ENCODE measurements at regions not wholly inside any gene's neighbourhood (a gene's known extent, or its start where the extent isn't known, plus 50 kb on each side); places are given as distances from the start of the nearest gene placed in this dataset.
"Not testable (repeated sequence)": the region's sequence is repeated elsewhere in the genome, so short reads cannot be mapped to it uniquely, and the experiment has no call there.

GRCh38 chr14:30473846-30474696 lies 84.9 kb upstream of the G2E3 start:
- H3K27ac ChIP-seq (ENCODE audit: low read depth, low read length); H3K4me1 Mint-ChIP-seq (ENCODE audit: low read depth, unreplicated experiment); H3K4me3 ChIP-seq (ENCODE audit: insufficient read depth, low read depth, low read length); H3K27me3 ChIP-seq (ENCODE audit: insufficient read depth, low read length); H3K9ac ChIP-seq (ENCODE audit: low read length); H4K20me1 ChIP-seq (ENCODE audit: insufficient read depth, low read length); H3K36me3 Mint-ChIP-seq (ENCODE audit: low read depth, unreplicated experiment); H3K4me3 Mint-ChIP-seq (ENCODE audit: unreplicated experiment); H3K4me2 ChIP-seq (ENCODE audit: low read length); H3K27ac Mint-ChIP-seq (ENCODE audit: unreplicated experiment); H3K4me1 ChIP-seq (ENCODE audit: insufficient read depth, low read length); DNase-seq (ENCODE audit: low read depth); H3K36me3 ChIP-seq (ENCODE audit: insufficient read depth, low read length); H3K79me2 ChIP-seq (ENCODE audit: insufficient read depth, low read length); H3K27me3 Mint-ChIP-seq (ENCODE audit: low read depth, unreplicated experiment); H3K9me3 Mint-ChIP-seq (ENCODE audit: unreplicated experiment); H3K9me3 ChIP-seq (ENCODE audit: insufficient read depth, low read depth, low read length); H2AFZ ChIP-seq (ENCODE audit: low read depth, low read length); FAIRE-seq: not testable (repeated sequence)

- no peak overlapping the region for H3K4me2 ChIP-seq (ENCODE audit: low read length)
- H3K79me2 ChIP-seq (ENCODE audit: insufficient read depth, low read length) = no peaks in the 10 kb centered on the region
- no peaks in the 10 kb centered on the region for H3K4me1 ChIP-seq (ENCODE audit: insufficient read depth, low read length)
- no peak overlapping the region for H3K27ac Mint-ChIP-seq (ENCODE audit: unreplicated experiment)
- no peaks in the 10 kb centered on the region for H4K20me1 ChIP-seq (ENCODE audit: insufficient read depth, low read length)
- no peaks in the 10 kb centered on the region for H3K36me3 ChIP-seq (ENCODE audit: insufficient read depth, low read length)
- no peaks in the 10 kb centered on the region for H3K27me3 ChIP-seq (ENCODE audit: insufficient read depth, low read length)
- H3K9ac ChIP-seq (ENCODE audit: low read length) = no peak overlapping the region
- FAIRE-seq = no peak
- no peaks in the 10 kb centered on the region for H3K9me3 Mint-ChIP-seq (ENCODE audit: unreplicated experiment)
- no peaks in the 10 kb centered on the region for H3K27me3 Mint-ChIP-seq (ENCODE audit: low read depth, unreplicated experiment)
- no peak overlapping the region for H3K4me3 ChIP-seq (ENCODE audit: insufficient read depth, low read depth, low read length)
- no peak for TF ChIP-seq CTCF (IDR thresholded peaks at IDR 0.05; ENCODE audit: insufficient read depth, low read depth, low read length)
- TF ChIP-seq EZH2 (IDR thresholded peaks at IDR 0.05; ENCODE audit: insufficient read depth, low read length) = no peak
- no peaks in the 10 kb centered on the region for H3K36me3 Mint-ChIP-seq (ENCODE audit: low read depth, unreplicated experiment)
- no peak for DNase-seq (ENCODE audit: low read depth)
- no peak overlapping the region for H3K27ac ChIP-seq (ENCODE audit: low read depth, low read length)
- H2AFZ ChIP-seq (ENCODE audit: low read depth, low read length) = no peak overlapping the region
- no peaks in the 10 kb centered on the region for H3K4me1 Mint-ChIP-seq (ENCODE audit: low read depth, unreplicated experiment)
- H3K9me3 ChIP-seq (ENCODE audit: insufficient read depth, low read depth, low read length) = no peaks in the 10 kb centered on the region
- H3K4me3 Mint-ChIP-seq (ENCODE audit: unreplicated experiment) = no peak overlapping the region
Observed at GRCh38 chr14:30482276-30482675, 76.7 kb upstream of the G2E3 start.

GRCh38 chr14:30484201-30484600 lies 74.8 kb upstream of the G2E3 start:
- H4K20me1 ChIP-seq (ENCODE audit: insufficient read depth, low read length) = no peaks in the 10 kb centered on the region
- H3K79me2 ChIP-seq (ENCODE audit: insufficient read depth, low read length) = no peaks in the 10 kb centered on the region
- Mint-ChIP-seq H3K9me3 (ENCODE audit: unreplicated experiment) (no peaks in the 10 kb centered on the region), H3K4me1 (ENCODE audit: low read depth, unreplicated experiment) (no peaks in the 10 kb centered on the region), H3K4me3 (ENCODE audit: unreplicated experiment) (no peak overlapping the region), H3K36me3 (ENCODE audit: low read depth, unreplicated experiment) (no peaks in the 10 kb centered on the region), H3K27me3 (ENCODE audit: low read depth, unreplicated experiment) (no peaks in the 10 kb centered on the region), H3K27ac (ENCODE audit: unreplicated experiment) (no peak overlapping the region)
- no peaks in the 10 kb centered on the region for H3K36me3 ChIP-seq (ENCODE audit: insufficient read depth, low read length)
- no peak overlapping the region for H2AFZ ChIP-seq (ENCODE audit: low read depth, low read length)
- H3K4me2 ChIP-seq (ENCODE audit: low read length) = no peak overlapping the region
- FAIRE-seq (no peak), DNase-seq (ENCODE audit: low read depth) (no peak)
- no peak overlapping the region for H3K4me3 ChIP-seq (ENCODE audit: insufficient read depth, low read depth, low read length)
- no peaks in the 10 kb centered on the region for H3K9me3 ChIP-seq (ENCODE audit: insufficient read depth, low read depth, low read length)
- no peak overlapping the region for H3K9ac ChIP-seq (ENCODE audit: low read length)
- H3K27ac ChIP-seq (ENCODE audit: low read depth, low read length) = no peak overlapping the region
- H3K4me1 ChIP-seq (ENCODE audit: insufficient read depth, low read length) = no peaks in the 10 kb centered on the region
- no peaks in the 10 kb centered on the region for H3K27me3 ChIP-seq (ENCODE audit: insufficient read depth, low read length)
- TF ChIP-seq CTCF (IDR thresholded peaks at IDR 0.05; ENCODE audit: insufficient read depth, low read depth, low read length) (no peak), EZH2 (IDR thresholded peaks at IDR 0.05; ENCODE audit: insufficient read depth, low read length) (no peak)

Data from astrocyte (in vitro differentiated cells and primary cell).